Prostate gland (tissue), 2 donors: ENCODE measurements at regions not wholly inside any gene's neighbourhood (a gene's known extent, or its start where the extent isn't known, plus 50 kb on each side); places are given as distances from the start of the nearest gene placed in this dataset.
"Not testable (repeated sequence)": the region's sequence is repeated elsewhere in the genome, so short reads cannot be mapped to it uniquely, and the experiment has no call there.

Experiments
- DNase-seq: peaks from one replicate; pipeline ENCODE4 v3.0.0-alpha.2; 2019; ENCODE audit warnings: low spot score
- H3K27ac ChIP-seq, 2 donors: fragments of 200-600 bp; sonication (generic); 2 replicates each; pipeline ENCODE4 v1.5.1; 2017 to 2019
- H3K27me3 ChIP-seq: fragments of 200-600 bp; sonication (generic); replicated peaks from 2 replicates; pipeline ENCODE4 v1.5.1; 2019; ENCODE audit not compliant: insufficient read depth
- H3K36me3 ChIP-seq, 2 donors: fragments of 200-600 bp; sonication (generic); 1 replicate in 1 of 2; 2 replicates in 1 of 2; pipeline versions ENCODE4 v1.5.1 to v1.8.1; 2017 to 2019
- H3K4me1 ChIP-seq: fragments of 200-600 bp; sonication (generic); replicated peaks from 2 replicates; pipeline ENCODE4 v1.5.1; 2019
- H3K4me3 ChIP-seq, 2 donors: fragments of 200-600 bp; sonication (generic); 2 replicates each; pipeline ENCODE4 v1.5.1; 2017 to 2019
- H3K9me3 ChIP-seq: fragments of 200-600 bp; sonication (generic); 2 replicates; pipeline ENCODE4 v1.5.1; 2017
- CTCF ChIP-seq, 4 experiments: fragments of 200-600 bp in 2 of 4; fragments of 450-650 bp in 2 of 4; sonication (generic) in 2 of 4; IDR thresholded peaks; 1 replicate in 3 of 4; 2 replicates in 1 of 4; pipeline ENCODE4 v1.5.1; 2016 to 2019; ENCODE audit warnings: antibody characterized with exemption in 4 of 4, mild to moderate bottlenecking in 2 of 4, moderate library complexity in 2 of 4
- POLR2A ChIP-seq: fragments of 450-650 bp; IDR thresholded peaks from one replicate; pipeline ENCODE4 v1.6.1; 2016; ENCODE audit warnings: antibody characterized with exemption, mild to moderate bottlenecking
- POLR2AphosphoS5 ChIP-seq: sonication (generic); formaldehyde crosslinking; IDR thresholded peaks from one replicate; pipeline ENCODE4 v1.6.1; 2017; ENCODE audit warnings: antibody characterized with exemption
- WGBS: methylation state at CpG from one replicate; pipeline ENCODE4 v1.1.5; 2018; 5-methylcytosine and 5-hydroxymethylcytosine counted together
- intact Hi-C: fragments of 100-400 bp; cut with DNase I; formaldehyde crosslinking; loops from one replicate; pipeline ENCODE4 v1.14.2; 2022

- Histone ChIP-seq H3K36me3 (no peaks in the 10 kb centered on the region), H3K4me3 (no peak overlapping the region), H3K9me3 (no peaks in the 10 kb centered on the region), H3K27me3 (no peaks in the 10 kb centered on the region), H3K4me1 (no peaks in the 10 kb centered on the region), H3K27ac (no peak overlapping the region)
- intact Hi-C loops = no loop called here
- DNase-seq = no peak
- 82% methylated on average over 3 of the region's 3 CpGs for WGBS
- no peak for TF ChIP-seq CTCF (IDR thresholded peaks at IDR 0.05)
- no peak for TF ChIP-seq POLR2AphosphoS5
- no peak for TF ChIP-seq POLR2A
Measured at GRCh38 chr12:67786086-67786485, 137.5 kb downstream of the DYRK2 start.

GRCh38 chr12:67788118-67788517 lies 139.6 kb downstream of the DYRK2 start:
- Histone ChIP-seq H3K4me3 (no peak overlapping the region), H3K36me3 (no peaks in the 10 kb centered on the region), H3K27ac (no peak overlapping the region), H3K9me3 (no peaks in the 10 kb centered on the region), H3K4me1 (no peaks in the 10 kb centered on the region), H3K27me3 (no peaks in the 10 kb centered on the region)
- 60% methylated on average over 5 of the region's 5 CpGs for WGBS
- TF ChIP-seq POLR2A (no peak), POLR2AphosphoS5 (no peak), CTCF (IDR thresholded peaks at IDR 0.05) (no peak)
- no peak for DNase-seq
- intact Hi-C loops = no loop called here

- TF ChIP-seq POLR2AphosphoS5 (no peak), CTCF (IDR thresholded peaks at IDR 0.05) (no peak), POLR2A (no peak)
- Histone ChIP-seq H3K4me1 (no peaks in the 10 kb centered on the region), H3K27me3 (no peaks in the 10 kb centered on the region), H3K36me3 (no peaks in the 10 kb centered on the region), H3K27ac (no peak overlapping the region), H3K4me3 (no peak overlapping the region), H3K9me3 (no peaks in the 10 kb centered on the region)
- intact Hi-C loops = no loop called here
- no peak for DNase-seq
Measured at GRCh38 chr12:67789266-67789665, 140.7 kb downstream of the DYRK2 start.

GRCh38 chr12:67790660-67791059 lies 142.1 kb downstream of the DYRK2 start:
- Histone ChIP-seq H3K27me3 (no peaks in the 10 kb centered on the region), H3K4me1 (no peaks in the 10 kb centered on the region), H3K9me3 (no peaks in the 10 kb centered on the region), H3K4me3 (no peak overlapping the region), H3K27ac (no peak overlapping the region), H3K36me3 (no peaks in the 10 kb centered on the region)
- intact Hi-C loops = no loop called here
- no peak for DNase-seq
- TF ChIP-seq CTCF (IDR thresholded peaks at IDR 0.05) (no peak), POLR2A (no peak), POLR2AphosphoS5 (no peak)
- 84% methylated on average over 2 of the region's 2 CpGs for WGBS

GRCh38 chr12:67791362-67791761 lies 142.8 kb downstream of the DYRK2 start:
- H3K4me3 ChIP-seq, DNase-seq, intact Hi-C loops, H3K27me3 ChIP-seq, H3K9me3 ChIP-seq, H3K36me3 ChIP-seq, H3K4me1 ChIP-seq, H3K27ac ChIP-seq: not testable (repeated sequence)
- 96% methylated on average over 3 of the region's 3 CpGs for WGBS
